ENCODE measurements at regions not wholly inside any gene's neighbourhood (a gene's known extent, or its start where the extent isn't known, plus 50 kb on each side); places are given as distances from the start of the nearest gene placed in this dataset.

DNA sequence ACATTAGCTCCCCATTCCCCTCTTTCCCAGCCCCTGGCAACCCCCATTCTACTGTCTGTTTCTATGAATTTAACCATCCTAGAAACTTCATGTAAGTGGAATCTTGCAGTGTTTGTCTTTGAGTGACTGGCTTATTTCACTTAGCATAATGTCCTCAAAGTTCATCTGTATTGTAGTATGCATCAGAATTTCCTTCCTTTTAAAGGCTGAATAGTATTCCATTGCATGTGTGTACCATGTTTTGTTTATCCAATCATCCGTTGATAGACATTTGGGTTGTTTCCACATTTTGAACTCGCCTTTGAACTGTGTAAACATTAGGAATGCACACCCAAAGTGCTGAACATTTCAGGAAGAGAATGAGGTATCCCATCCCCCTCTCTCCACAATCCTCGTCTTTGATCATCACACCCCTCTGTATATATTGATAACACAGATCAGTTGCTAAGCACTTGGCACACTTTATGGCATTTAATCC is 56.4 kb upstream of the PLAC1 start:
- intact Hi-C loops (cut with micrococcal nuclease; ENCODE audit: unreplicated experiment), result no loop called here
- WGBS (ENCODE audit: low lambda C conversion rate), result 5% methylated on average over 3 of the region's 3 CpGs

More for the DNA sequence above, 56.4 kb upstream of the PLAC1 start:
- no peaks in the 10 kb centered on the region for H3K79me2 ChIP-seq (ENCODE audit: insufficient read depth, low read length)
- H3K4me1 ChIP-seq (ENCODE audit: insufficient read depth, low read length), result peaks cover 24% of the 10 kb centered on the region
- BruUV-seq (replicated peaks), result no TSS peak
- no peaks in the 10 kb centered on the region for H3K9me3 ChIP-seq (ENCODE audit: low read length)
- ChIA-PET POLR2A (no interaction called here), CTCF (ENCODE audit: low intra/inter-chr PET ratio, low total read pairs) (no interaction called here)
- no peaks in the 10 kb centered on the region for H3K36me3 ChIP-seq (replicated peaks in 1 of 2; ENCODE audit: control insufficient read depth in 1 of 2, insufficient read depth in 2 of 2, low read length in 2 of 2)
- H3K9ac ChIP-seq (ENCODE audit: insufficient read depth, low read depth, low read length), result no peak overlapping the region
- no peak overlapping the region for H3K27ac ChIP-seq (ENCODE audit: extremely low read length, insufficient read depth, low read length)
- no peaks in the 10 kb centered on the region for H3K27me3 ChIP-seq (ENCODE audit: control insufficient read depth in 1 of 2, insufficient read depth in 2 of 2, low read length in 2 of 2)
- DNase-seq (ENCODE audit: low spot score) (peak; percentile 13), FAIRE-seq (peak; percentile 53), ATAC-seq (no peak)
- no peak overlapping the region for H2AFZ ChIP-seq (ENCODE audit: low read length)
- H4K20me1 ChIP-seq (ENCODE audit: insufficient read depth, low read length), result no peaks in the 10 kb centered on the region
- TF ChIP-seq KLF6 (CRISPR knock-in tag; IDR thresholded peaks at IDR 0.05), result no peak
- TF ChIP-seq, protein P1, sequence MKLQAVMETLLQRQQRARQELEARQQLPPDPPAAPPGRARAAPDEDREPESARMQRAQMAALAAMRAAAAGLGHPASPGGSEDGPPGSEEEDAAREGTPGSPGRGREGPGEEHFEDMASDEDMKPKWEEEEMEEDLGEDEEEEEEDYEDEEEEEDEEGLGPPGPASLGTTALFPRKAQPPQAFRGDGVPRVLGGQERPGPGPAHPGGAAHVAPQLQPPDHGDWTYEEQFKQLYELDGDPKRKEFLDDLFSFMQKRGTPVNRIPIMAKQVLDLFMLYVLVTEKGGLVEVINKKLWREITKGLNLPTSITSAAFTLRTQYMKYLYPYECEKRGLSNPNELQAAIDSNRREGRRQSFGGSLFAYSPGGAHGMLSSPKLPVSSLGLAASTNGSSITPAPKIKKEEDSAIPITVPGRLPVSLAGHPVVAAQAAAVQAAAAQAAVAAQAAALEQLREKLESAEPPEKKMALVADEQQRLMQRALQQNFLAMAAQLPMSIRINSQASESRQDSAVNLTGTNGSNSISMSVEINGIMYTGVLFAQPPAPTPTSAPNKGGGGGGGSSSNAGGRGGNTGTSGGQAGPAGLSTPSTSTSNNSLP (IDR thresholded peaks at IDR 0.05; ENCODE audit: low read depth, low read length), result no peak
- TF ChIP-seq KDM3A (CRISPR knock-in tag; IDR thresholded peaks at IDR 0.05; ENCODE audit: low read depth), result no peak
- TF ChIP-seq ZNF317 (CRISPR knock-in tag; IDR thresholded peaks at IDR 0.05), result peak; percentile 91
- TF ChIP-seq, protein P2, sequence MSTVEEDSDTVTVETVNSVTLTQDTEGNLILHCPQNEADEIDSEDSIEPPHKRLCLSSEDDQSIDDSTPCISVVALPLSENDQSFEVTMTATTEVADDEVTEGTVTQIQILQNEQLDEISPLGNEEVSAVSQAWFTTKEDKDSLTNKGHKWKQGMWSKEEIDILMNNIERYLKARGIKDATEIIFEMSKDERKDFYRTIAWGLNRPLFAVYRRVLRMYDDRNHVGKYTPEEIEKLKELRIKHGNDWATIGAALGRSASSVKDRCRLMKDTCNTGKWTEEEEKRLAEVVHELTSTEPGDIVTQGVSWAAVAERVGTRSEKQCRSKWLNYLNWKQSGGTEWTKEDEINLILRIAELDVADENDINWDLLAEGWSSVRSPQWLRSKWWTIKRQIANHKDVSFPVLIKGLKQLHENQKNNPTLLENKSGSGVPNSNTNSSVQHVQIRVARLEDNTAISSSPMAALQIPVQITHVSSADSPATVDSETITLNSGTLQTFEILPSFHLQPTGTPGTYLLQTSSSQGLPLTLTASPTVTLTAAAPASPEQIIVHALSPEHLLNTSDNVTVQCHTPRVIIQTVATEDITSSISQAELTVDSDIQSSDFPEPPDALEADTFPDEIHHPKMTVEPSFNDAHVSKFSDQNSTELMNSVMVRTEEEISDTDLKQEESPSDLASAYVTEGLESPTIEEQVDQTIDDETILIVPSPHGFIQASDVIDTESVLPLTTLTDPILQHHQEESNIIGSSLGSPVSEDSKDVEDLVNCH (CRISPR knock-in tag; IDR thresholded peaks at IDR 0.05), result no peak
- TF ChIP-seq, protein P3, sequence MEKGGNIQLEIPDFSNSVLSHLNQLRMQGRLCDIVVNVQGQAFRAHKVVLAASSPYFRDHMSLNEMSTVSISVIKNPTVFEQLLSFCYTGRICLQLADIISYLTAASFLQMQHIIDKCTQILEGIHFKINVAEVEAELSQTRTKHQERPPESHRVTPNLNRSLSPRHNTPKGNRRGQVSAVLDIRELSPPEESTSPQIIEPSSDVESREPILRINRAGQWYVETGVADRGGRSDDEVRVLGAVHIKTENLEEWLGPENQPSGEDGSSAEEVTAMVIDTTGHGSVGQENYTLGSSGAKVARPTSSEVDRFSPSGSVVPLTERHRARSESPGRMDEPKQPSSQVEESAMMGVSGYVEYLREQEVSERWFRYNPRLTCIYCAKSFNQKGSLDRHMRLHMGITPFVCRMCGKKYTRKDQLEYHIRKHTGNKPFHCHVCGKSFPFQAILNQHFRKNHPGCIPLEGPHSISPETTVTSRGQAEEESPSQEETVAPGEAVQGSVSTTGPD (CRISPR knock-in tag; IDR thresholded peaks at IDR 0.05), result no peak
- TF ChIP-seq, protein P4, sequence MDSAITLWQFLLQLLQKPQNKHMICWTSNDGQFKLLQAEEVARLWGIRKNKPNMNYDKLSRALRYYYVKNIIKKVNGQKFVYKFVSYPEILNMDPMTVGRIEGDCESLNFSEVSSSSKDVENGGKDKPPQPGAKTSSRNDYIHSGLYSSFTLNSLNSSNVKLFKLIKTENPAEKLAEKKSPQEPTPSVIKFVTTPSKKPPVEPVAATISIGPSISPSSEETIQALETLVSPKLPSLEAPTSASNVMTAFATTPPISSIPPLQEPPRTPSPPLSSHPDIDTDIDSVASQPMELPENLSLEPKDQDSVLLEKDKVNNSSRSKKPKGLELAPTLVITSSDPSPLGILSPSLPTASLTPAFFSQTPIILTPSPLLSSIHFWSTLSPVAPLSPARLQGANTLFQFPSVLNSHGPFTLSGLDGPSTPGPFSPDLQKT (CRISPR knock-in tag; IDR thresholded peaks at IDR 0.05; ENCODE audit: borderline replicate concordance), result no peak
- TF ChIP-seq HNRNPK (IDR thresholded peaks at IDR 0.05; ENCODE audit: low read depth, low read length, poor library complexity, severe bottlenecking), result no peak
- no peak for TF ChIP-seq CBX2 (IDR thresholded peaks at IDR 0.05; ENCODE audit: low read depth, low read length)
- no peak for TF ChIP-seq CBX2 (CRISPR knock-in tag; IDR thresholded peaks at IDR 0.05; ENCODE audit: low read depth)
- TF ChIP-seq FOXP1 (IDR thresholded peaks at IDR 0.05), result no peak
- peak; percentile 26; the same call in 1 of the 2 replicates for TF ChIP-seq FOXP1 (CRISPR knock-in tag; IDR thresholded peaks at IDR 0.05)
- no peak for TF ChIP-seq ZNF432 (CRISPR knock-in tag; IDR thresholded peaks at IDR 0.05; ENCODE audit: borderline replicate concordance)
- no peak for TF ChIP-seq HDAC6 (IDR thresholded peaks at IDR 0.05; ENCODE audit: low read depth, low read length)
- TF ChIP-seq, protein P5, sequence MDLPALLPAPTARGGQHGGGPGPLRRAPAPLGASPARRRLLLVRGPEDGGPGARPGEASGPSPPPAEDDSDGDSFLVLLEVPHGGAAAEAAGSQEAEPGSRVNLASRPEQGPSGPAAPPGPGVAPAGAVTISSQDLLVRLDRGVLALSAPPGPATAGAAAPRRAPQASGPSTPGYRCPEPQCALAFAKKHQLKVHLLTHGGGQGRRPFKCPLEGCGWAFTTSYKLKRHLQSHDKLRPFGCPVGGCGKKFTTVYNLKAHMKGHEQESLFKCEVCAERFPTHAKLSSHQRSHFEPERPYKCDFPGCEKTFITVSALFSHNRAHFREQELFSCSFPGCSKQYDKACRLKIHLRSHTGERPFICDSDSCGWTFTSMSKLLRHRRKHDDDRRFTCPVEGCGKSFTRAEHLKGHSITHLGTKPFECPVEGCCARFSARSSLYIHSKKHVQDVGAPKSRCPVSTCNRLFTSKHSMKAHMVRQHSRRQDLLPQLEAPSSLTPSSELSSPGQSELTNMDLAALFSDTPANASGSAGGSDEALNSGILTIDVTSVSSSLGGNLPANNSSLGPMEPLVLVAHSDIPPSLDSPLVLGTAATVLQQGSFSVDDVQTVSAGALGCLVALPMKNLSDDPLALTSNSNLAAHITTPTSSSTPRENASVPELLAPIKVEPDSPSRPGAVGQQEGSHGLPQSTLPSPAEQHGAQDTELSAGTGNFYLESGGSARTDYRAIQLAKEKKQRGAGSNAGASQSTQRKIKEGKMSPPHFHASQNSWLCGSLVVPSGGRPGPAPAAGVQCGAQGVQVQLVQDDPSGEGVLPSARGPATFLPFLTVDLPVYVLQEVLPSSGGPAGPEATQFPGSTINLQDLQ (CRISPR knock-in tag; IDR thresholded peaks at IDR 0.05), result no peak
- no peak overlapping the region for H3K4me2 ChIP-seq (ENCODE audit: low read depth, low read length)
- in situ Hi-C loops (cut with HindIII; ENCODE audit: extremely low pct_ligation_motif_present, low pct_unique_long_range_greater_than_20kb), result no loop called here
- H3K4me3 ChIP-seq (replicated peaks in 1 of 3; ENCODE audit: insufficient read depth in 1 of 3, low read depth in 2 of 3, low read length in 3 of 3), result no peak overlapping the region
